ENCODE measurements at regions not wholly inside any gene's neighbourhood (a gene's known extent, or its start where the extent isn't known, plus 50 kb on each side); places are given as distances from the start of the nearest gene placed in this dataset.
A peak's percentile ranks its signal among the peaks of the same experiment; 100 is the strongest.

DNA sequence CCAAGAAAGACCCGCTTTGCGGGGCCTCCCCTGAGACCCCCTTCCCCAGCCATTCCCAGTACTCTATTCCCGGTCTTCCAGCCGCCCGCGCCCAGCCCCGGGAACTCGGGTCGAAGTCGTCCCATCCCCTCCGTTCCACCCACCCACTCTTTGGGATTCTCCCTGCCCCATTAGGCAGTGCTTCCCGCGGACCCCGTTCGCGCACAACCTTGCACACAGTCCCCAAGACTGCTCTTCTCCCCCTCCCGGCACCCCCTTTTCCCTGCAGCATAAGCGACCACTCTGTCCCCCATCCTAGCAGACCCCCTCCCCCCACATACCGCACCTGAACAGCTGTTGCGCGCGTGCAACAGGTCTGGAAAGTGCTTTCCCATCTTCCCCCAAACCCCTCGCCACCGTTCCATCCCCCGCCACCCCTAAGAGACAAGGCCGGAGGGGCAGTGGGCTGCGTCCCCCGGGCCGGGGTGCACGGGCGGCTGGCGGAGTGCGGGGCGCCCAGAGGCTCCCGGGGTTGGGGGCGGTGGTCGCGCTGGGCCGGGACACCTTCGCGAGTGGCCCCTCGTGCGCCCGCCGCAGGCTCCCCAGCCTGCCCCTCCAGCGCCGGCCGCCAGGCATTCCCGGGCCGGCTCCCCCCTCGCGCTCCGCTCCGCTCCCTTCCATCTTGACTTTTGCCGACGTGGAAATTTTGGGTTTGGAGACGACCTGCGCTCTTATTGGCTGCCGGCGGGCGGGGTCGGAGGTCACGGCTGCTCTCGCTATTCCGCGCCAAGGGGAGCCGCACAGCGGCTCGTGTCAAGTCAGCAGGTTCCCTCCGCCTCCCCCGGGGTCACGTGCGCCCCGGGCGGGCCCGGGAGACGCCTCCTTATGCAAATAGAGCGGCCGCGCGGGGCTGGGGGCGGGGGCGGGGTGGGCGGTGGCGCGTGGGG, 201.2 kb upstream of the NFE2L3 start:
- Histone ChIP-seq H3K4me3 (replicated peaks in 1 of 3) (peak overlapping the region; percentile 22 to 91 (median 65)), H3K27ac (no peak overlapping the region), H3K4me1 (no peaks in the 10 kb centered on the region), H3K27me3 (no peaks in the 10 kb centered on the region), H3K36me3 (no peaks in the 10 kb centered on the region), H3K9me3 (no peaks in the 10 kb centered on the region)
- peak in 1 of 2 donors; percentile 47 for TF ChIP-seq POLR2A (IDR thresholded peaks at IDR 0.05)
- TF ChIP-seq, protein P1, sequence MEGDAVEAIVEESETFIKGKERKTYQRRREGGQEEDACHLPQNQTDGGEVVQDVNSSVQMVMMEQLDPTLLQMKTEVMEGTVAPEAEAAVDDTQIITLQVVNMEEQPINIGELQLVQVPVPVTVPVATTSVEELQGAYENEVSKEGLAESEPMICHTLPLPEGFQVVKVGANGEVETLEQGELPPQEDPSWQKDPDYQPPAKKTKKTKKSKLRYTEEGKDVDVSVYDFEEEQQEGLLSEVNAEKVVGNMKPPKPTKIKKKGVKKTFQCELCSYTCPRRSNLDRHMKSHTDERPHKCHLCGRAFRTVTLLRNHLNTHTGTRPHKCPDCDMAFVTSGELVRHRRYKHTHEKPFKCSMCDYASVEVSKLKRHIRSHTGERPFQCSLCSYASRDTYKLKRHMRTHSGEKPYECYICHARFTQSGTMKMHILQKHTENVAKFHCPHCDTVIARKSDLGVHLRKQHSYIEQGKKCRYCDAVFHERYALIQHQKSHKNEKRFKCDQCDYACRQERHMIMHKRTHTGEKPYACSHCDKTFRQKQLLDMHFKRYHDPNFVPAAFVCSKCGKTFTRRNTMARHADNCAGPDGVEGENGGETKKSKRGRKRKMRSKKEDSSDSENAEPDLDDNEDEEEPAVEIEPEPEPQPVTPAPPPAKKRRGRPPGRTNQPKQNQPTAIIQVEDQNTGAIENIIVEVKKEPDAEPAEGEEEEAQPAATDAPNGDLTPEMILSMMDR (IDR thresholded peaks at IDR 0.05) = peak in 1 of 6 experiments; percentile 14
- 1% methylated on average over 26 to 46 of the region's 86 CpGs for WGBS, 2 donors
- peak; percentile 96 to 98 for DNase-seq
- intact Hi-C loops (cut with DNase I) = no loop called here

DNA sequence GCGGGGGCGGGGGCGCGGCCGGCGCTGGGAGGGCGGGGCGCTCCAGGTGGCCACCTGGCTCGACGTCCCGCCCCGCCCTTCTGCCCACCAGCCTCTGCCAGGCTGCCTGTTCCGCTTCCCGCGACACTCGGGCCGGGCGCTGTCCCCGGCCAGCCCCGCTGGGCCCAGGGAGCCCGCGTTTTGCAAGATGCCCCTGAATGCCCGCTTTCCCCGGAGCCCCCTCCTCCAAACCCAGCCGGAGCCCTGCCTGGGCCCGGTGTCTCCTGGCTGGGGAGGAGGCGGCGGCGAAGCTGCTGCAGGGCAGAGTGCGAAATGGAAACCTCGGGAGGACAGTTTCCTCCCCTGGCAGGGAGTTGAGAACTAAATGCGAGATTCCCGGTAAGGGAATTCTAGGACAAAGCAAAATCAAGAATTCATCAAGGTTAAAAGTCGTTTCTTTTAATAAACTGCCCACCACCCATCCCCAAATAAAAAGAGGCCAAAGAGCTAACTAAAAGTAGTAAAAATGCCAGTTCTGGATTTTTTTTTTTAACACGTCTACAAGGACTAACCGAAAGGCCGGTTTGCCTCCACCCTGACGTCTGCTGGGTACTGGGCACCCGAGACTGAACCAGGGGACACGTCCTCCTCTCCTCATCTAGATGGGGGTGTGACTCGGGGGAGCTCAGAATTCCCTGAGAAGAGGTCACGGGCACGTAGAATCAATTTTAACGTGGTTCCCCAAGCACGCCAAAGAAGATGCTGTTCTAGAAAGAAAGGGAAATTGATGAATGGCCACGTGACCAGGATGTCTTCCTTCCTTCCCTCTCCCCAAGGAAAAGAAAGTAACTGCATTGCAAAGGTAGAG, 200.4 kb upstream of the NFE2L3 start:
- H3K27ac ChIP-seq = no peak overlapping the region
- H3K4me1 ChIP-seq = no peaks in the 10 kb centered on the region
- no peaks in the 10 kb centered on the region for H3K27me3 ChIP-seq
- TF ChIP-seq, protein P1 (IDR thresholded peaks at IDR 0.05) = no peak
- peak in 1 of 2 donors; percentile 78 for TF ChIP-seq POLR2A (IDR thresholded peaks at IDR 0.05)
- no peaks in the 10 kb centered on the region for H3K9me3 ChIP-seq
- WGBS, 2 donors = 17 to 21% methylated on average over 22 to 24 of the region's 46 CpGs
- intact Hi-C loops (cut with DNase I) = no loop called here
- peak; percentile 8 to 27 for DNase-seq
- H3K4me3 ChIP-seq (replicated peaks in 1 of 3) = peak overlapping the region in 2 of 3 donors; percentile 21 to 65
- no peaks in the 10 kb centered on the region for H3K36me3 ChIP-seq

DNA sequence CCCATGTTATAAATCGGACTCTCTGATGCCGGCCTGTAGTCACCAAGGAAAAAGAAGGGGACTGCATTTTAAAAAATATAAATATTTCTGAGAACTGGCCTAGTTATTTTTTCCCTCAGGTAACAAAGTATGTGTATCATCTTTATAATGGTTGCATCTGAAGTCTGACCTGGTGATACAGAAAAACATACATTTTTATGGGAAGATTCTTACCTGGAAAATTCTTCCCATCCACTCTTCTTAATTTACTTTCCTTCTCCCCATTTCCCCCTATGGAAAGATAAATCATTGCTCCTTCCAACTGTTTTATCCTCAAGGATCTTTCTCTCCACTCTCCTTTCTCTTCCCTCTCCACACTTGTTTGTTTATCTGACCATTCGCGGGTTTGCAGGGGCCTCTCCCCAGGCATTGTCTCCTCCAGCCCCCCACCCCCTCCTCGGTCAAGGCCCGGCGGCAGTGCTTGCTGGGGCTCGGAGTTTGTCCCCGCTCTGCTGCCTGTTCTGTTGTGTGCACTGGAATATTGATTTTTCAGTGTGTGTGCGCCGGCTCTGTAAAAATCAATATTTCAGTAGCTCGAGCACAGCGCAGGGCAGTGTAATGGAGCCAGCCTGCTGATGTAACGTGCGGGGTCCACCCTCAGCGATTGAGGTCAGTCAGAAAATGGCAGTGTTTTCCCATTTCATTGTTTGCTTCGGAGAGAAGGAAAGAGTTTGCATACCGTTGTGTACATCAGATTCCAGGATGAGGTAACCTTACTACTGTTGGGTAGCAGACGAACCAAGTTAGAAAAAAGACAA, 199.5 kb upstream of the NFE2L3 start:
- WGBS, 2 donors = 66 to 69% methylated on average over 19 of the region's 19 CpGs
- no peak for DNase-seq
- H3K27ac ChIP-seq = no peak overlapping the region
- no peak for TF ChIP-seq POLR2A (IDR thresholded peaks at IDR 0.05)
- TF ChIP-seq, protein P1 (IDR thresholded peaks at IDR 0.05) = no peak
- H3K27me3 ChIP-seq = no peaks in the 10 kb centered on the region
- H3K4me3 ChIP-seq (replicated peaks in 1 of 3) = no peak overlapping the region
- intact Hi-C loops (cut with DNase I) = no loop called here
- H3K4me1 ChIP-seq = no peaks in the 10 kb centered on the region
- no peaks in the 10 kb centered on the region for H3K9me3 ChIP-seq
- H3K36me3 ChIP-seq = no peaks in the 10 kb centered on the region

DNA sequence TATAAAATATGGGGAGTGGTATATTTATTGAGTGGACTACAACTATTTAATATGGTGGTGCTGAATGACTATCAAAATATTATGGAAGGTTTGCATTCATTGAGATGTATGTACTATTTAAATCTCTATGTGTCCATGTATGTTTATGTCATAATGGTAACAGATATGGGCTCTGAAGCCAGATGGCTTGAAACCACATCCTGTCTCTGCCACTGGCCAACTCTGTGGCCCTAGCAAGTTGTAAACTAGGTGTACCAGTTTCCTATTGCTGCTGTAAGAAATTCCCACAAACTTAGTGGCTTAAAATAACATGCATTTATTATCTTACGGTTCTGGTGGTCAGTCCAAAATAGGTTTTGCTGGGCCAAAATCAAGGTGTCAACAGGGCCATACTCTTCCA, 198.1 kb upstream of the NFE2L3 start:
- Histone ChIP-seq H3K4me1 (no peaks in the 10 kb centered on the region), H3K9me3 (no peaks in the 10 kb centered on the region), H3K27ac (no peak overlapping the region), H3K36me3 (no peaks in the 10 kb centered on the region), H3K27me3 (no peaks in the 10 kb centered on the region), H3K4me3 (replicated peaks in 1 of 3) (no peak overlapping the region)
- intact Hi-C loops (cut with DNase I) = no loop called here
- 90 to 96% methylated on average over 1 of the region's 1 CpG for WGBS, 2 donors
- DNase-seq = no peak
- no peak for TF ChIP-seq POLR2A (IDR thresholded peaks at IDR 0.05)
- TF ChIP-seq, protein P1 (IDR thresholded peaks at IDR 0.05) = no peak
